Endometrial microvascular endothelial cells (primary cell): ENCODE measurements at regions not wholly inside any gene's neighbourhood (a gene's known extent, or its start where the extent isn't known, plus 50 kb on each side); places are given as distances from the start of the nearest gene placed in this dataset.
"Not testable (repeated sequence)": the region's sequence is repeated elsewhere in the genome, so short reads cannot be mapped to it uniquely, and the experiment has no call there.

Source experiments
- in situ Hi-C: cut with HindIII; loops from 2 replicates; pipeline ENCODE4 v1.10.0; 2017; ENCODE audit warnings: low sequenced_read_pairs, low pct_unique_long_range_greater_than_20kb; ENCODE audit errors: inconsistent ontology term

DNA sequence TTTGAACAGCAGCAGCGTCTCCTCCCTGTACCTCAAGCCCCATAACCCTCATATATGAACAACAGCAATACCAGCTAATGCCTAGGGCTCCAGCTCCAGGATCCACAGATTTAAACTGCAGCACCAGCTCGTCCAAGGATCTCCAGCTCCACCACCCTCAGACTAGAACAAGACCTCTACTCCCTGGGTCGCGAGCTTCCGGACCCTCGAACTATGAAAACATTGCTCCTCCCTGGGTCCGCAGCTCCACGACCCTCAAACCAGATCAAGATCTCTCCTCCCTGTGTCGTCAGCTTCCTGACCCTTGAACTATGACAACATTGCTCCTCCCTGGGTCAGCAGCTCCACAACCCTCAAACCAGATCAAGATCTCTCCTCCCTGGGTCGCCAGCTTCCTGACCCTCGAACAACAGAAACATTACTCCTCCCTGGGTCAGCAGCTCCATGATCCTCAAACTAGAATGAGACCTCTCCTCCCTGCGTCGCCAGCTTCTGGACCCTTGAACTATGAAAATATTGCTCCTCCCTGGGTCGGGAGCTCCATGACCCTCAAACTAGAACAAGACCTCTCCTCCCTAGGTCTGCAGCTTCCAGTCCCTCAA, 339.0 kb upstream of the SULF2 start:
- in situ Hi-C loops = no loop called here

DNA sequence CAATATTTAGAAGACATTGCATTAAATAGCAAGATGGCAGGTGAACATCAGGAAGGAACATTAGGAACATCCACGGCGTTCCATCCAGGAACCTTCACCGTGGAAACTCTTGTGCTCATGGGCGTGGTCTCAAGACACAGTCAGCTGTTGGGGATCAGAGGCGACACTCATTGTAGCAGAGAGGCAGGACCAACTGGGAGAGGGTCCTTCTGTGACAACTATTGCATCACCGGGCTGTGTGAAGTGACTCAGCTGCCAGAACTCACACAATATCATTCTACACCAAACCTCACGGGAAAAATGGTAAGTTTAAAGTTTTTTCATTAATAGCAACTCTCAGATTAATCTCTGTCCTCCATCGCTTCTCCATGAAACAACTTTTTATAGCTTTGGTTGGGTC, 334.8 kb upstream of the SULF2 start:
- in situ Hi-C loops = no loop called here

GRCh38 chr20:48119389-48119788, 334.1 kb upstream of the SULF2 start:
- in situ Hi-C loops = not testable (repeated sequence)

GRCh38 chr20:48115502-48115901, 330.2 kb upstream of the SULF2 start:
- in situ Hi-C loops = no loop called here

- in situ Hi-C loops = no loop called here
These were observed 322.3 kb upstream of the SULF2 start for GRCh38 chr20:48107560-48107959.

DNA sequence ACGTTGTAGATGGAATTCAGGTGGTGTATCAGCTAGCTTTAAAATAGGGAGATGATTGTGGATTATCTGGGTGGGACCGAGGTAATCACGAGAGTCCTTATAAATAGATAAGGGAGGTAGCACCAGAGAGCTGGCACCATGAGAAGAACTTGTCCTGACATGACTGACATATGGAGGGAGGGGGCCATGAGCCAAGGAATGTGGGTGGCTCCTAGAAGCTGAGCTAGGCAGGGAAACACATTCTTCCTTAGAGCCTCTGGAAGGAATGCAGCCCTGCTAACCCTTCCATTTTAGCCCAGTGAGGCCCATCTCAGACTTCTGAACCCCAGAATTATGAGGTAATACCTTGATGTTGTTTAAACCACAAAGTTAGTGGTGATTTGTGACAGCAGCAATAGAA, 321.1 kb upstream of the SULF2 start:
- in situ Hi-C loops = no loop called here

DNA sequence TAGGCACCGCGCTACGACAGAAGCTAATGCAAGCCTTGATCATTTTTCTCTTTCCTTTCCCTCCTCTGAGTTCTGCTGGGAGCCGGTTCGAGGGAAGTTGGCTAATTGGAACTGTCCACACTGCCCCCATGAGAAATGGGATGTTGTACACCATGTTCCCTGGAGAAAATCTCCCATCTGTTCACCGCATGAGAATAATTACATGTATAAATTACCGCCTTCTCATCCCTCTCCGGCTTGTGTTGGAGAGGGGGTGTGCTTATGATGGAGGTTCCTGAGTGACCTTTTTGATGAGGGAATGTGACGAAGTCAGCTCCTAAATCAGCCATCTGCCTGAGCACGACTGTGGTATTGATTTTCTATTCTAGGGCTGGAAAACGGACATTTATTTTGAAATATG, 320.2 kb upstream of the SULF2 start:
- in situ Hi-C loops = no loop called here

DNA sequence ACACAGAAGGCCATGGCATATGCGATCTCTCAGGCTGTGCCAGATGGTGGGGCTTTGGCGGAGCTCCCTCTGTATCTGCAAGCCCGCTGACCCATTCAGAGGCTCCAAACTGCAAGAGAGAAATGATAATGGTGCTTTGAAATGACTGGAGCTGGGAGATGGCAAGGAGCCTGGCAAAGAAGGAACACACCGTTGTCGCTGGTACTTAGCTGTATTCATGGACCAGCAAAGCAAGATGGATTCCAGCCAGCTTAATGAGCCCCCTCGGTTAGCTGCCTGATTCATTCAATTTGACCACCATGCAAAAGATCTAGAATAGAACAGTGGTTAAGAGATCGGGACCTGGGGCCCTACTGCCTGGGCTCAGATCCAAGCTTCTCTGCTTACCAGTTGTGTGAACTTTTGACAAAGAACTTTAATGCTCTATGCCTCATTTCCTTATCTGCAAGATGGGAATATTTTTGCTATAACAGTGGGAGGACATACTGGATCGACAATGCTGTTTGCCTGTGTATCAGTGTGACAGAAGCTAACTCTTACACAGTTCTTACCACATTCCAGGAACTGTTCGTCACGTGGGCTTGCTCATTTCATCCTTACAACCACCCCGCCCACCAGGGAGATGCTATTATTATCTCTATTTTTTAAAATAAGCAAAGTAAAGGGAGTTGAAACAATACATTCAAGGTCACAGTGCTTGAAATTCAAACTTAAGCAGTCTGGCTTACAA, 317.8 kb upstream of the SULF2 start:
- in situ Hi-C loops = no loop called here

DNA sequence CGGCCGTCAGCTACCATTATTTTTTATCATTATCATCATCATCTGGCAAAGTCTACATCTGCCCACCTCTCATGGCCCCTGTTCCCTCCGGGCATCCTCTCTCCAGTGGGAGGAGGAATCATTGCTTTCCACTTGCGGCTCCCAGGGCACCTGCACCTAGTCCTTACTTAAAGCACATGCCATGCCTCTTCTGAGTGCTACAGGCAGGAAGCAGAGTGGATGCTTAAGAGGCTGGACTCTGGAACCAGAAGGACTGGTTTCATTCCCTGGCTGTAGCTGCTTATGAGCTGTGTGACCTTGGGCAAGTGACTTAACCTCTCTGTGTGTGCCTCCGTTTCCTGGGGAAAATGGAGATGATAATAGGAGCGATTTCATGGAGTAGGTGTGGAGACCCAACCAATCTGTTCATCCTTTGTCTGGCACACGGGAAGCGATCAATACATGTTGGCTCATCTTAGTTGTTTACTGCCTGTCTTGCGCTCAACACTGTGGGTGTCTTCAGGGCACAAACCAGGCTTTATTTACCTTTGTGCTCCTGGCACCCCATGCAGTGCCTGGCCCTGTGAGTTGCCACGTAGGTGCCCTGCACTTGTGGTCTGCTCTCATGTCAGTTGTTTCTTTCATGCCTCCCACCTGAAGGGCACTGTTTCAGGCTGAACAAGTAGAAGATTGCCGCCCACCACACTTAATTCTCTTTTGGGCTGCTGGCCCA, 317.0 kb upstream of the SULF2 start:
- in situ Hi-C loops = no loop called here

GRCh38 chr20:48100483-48100882, 315.2 kb upstream of the SULF2 start:
- in situ Hi-C loops = no loop called here

- in situ Hi-C loops = no loop called here
These were observed 313.6 kb upstream of the SULF2 start for GRCh38 chr20:48098866-48099265.

GRCh38 chr20:48098099-48098498, 312.8 kb upstream of the SULF2 start:
- in situ Hi-C loops = no loop called here

DNA sequence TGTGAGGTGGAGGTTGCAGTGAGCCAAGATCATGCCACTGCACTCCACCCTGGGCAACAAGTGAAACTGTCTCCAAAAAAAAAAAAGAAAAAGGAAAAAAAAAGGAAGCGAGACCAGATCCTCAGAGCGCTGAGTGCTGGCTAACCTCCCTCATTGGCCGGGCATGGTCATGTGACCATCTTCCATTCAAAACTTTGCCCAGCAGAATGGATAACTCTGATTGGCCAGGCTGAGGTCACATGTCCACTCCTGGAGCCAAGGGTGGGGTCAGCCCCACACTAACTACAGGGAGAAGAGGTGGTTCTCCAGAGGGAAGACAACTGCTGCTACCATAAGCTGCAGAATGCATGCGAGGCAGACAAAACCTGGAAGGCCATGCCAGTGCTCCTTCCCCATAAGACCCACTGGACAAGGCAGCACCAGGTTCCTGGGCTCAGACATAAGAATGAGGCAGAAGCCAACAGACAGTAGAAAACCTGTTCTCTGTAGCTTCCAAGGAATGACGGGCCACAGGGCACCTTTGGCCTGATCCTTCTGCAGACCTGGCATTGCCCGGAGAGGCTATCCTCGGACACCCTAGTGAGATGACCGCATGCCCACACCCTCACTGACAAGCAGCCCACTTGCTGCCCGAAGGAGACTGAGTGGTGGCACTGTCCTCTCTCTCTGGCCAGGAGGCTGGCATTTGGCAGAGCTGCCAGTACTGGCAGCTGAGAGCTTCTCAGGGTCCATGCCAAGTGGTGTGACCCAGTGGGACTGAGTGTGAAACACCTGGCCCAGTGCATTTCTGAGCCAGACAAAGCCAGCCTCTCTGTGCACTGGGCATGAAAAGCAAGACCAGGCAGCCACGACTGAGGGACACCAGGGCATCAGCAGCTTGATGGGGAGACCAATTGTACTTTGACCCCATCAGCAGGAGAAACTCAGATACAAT, 311.9 kb upstream of the SULF2 start:
- in situ Hi-C loops = no loop called here

DNA sequence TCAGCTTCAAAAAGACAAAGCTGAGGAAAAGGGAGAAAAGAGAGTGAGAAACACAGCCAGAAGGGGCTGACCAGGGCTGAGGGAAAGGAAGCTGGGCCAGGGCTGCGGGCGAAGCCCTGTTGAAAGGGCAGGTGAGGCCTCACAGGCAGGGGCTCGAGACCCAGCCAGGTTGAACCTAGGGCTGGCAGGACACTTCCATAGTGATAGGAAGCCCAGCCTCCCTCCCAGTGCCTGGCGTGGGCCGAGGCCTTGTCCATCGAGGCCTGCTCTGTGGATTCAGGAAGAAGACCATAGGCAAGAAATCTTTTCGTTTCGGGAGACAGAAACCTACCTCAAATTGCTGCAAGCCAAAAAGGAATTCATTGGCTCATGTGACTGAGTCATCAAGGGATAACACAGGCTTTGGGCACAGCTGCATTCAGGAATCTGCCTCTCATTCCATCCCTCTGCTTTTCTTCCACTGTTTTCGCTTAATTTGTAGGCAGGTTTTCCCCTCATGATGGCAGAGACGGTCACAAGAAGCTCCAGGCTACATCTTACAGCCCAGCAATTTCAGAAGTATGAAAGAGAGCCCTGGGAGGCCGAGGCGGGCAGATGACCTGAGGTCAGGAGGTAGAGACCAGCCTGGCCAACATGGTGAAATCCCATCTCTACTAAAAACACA, 311.1 kb upstream of the SULF2 start:
- in situ Hi-C loops = no loop called here

DNA sequence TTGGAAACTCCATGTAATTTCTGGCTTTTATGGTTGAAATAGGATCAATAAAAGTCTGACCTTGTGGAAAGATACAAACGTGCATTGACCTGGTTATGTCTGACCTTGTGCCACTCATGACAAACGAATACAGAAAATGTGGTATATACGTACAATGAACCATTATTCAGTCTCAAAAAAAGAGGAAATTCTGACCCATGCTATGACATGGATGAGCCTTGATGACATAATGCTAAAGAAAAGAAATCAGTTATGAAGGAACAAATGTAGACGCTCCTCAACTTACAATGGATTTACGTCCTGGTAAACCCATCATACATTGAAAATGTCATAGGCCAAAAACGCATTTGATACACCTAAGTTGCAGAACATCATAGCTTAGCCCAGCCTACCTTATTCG, 309.7 kb upstream of the SULF2 start:
- in situ Hi-C loops = no loop called here

DNA sequence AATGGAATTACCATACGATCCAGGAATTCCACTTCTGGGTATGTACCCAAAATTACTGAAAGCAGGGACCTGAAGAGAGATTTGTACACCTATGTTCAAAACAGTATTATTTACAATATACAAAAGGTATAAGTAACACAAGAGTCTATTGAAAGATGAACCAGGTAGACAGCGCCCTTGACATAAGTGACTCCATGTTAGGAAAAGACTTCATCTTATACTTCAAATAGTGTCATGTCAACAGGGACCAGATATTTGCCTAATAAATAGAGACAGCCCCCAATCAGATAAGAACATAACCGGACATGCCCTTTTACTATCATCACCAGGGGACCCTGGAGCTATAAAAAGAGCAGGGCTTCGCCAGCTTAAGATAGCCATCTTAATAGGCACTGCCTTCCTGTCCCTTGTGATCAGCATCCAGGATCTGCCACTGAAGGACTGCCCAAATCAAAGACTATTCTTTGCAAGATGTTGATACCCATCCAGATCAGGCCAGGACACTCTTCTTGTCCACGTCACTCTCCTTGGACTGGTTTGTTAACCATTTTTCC, 309.0 kb upstream of the SULF2 start:
- in situ Hi-C loops = no loop called here

DNA sequence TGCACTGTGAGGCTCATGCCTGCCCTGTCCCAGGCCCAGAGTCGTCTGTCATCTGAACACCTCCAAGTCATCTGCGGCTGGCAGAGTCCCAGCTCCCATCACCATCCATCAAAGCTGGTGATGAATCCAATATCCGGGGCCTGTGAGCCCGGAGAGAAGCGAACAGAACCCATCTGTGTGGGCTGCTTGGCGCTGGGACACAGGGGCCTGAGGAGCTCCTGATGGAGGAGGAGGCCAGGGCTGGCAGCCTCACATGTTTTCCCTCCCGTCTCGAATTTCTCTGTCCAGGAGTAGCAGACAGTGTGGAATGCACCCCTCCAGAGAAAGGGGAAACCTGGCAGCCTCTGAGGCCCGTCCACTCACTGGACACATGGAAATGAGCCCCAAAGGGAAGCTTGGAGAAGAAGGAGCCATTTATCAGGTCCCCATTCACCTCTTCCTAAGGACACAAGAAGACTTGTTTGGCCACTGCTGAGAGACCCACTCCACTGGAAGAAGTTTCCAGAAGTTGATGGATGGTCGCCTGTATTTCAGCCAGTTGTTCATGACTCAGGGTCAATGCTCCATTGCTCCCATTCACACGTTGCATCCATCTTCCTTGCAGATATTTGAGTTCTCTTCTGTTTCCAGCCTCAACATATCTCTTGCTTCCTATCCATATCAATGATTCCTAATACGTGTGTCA, 307.5 kb upstream of the SULF2 start:
- in situ Hi-C loops = no loop called here

GRCh38 chr20:48090784-48091183, 305.5 kb upstream of the SULF2 start:
- in situ Hi-C loops = no loop called here
